Mesothelial cell of epicardium (in vitro differentiated cells): ENCODE measurements at regions not wholly inside any gene's neighbourhood (a gene's known extent, or its start where the extent isn't known, plus 50 kb on each side); places are given as distances from the start of the nearest gene placed in this dataset.

Experiments used
- DNase-seq, 2 experiments: peaks; one replicate each; pipeline ENCODE4 v3.0.0; 2021; ENCODE audit warnings: low spot score in 2 of 2; ENCODE audit not compliant: unreplicated experiment in 2 of 2
- H3K27ac Mint-ChIP-seq: 2 replicates; pipeline ENCODE4 v1.8.0; 2021; ENCODE audit warnings: mixed read lengths
- H3K27me3 Mint-ChIP-seq: 2 replicates; pipeline ENCODE4 v1.8.0; 2021; ENCODE audit warnings: low read depth, mixed read lengths
- H3K36me3 Mint-ChIP-seq: 2 replicates; pipeline ENCODE4 v1.8.0; 2021; ENCODE audit warnings: mixed read lengths
- H3K4me1 Mint-ChIP-seq: 2 replicates; pipeline ENCODE4 v1.8.0; 2021; ENCODE audit warnings: mixed read lengths
- H3K4me3 Mint-ChIP-seq: 2 replicates; pipeline ENCODE4 v1.8.0; 2021; ENCODE audit warnings: mild to moderate bottlenecking, moderate library complexity, mixed read lengths
- H3K9me3 Mint-ChIP-seq: 2 replicates; pipeline ENCODE4 v1.8.0; 2021; ENCODE audit warnings: mixed read lengths
- TF ChIP-seq, protein P1 (sequence below): fragments of 200-600 bp; sonication (generic); IDR thresholded peaks from one replicate; pipeline ENCODE4 v1.5.0; 2021; ENCODE audit warnings: antibody characterized with exemption; ENCODE audit not compliant: unreplicated experiment

DNA sequence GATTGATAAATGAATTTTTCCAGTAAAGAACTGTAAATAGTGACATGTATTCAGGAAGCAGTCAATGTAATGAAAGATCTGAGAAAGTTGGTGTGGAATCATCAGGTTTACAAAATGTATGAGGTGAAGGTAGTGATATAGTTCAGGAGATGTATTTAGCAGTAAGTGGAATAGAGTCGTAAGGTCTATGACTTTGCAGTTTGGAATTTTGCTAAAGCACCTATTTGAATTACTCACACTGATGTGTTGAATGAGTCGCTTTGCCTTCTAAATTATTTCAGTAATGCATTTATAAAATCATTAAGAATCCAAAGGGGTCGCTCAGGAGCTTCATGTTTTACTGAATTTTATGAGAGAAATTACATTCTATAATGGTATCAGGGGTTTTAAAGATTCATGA, 713.7 kb downstream of the DSC3 start:
- H3K27me3 Mint-ChIP-seq = no peaks in the 10 kb centered on the region
- H3K36me3 Mint-ChIP-seq = no peaks in the 10 kb centered on the region

DNA sequence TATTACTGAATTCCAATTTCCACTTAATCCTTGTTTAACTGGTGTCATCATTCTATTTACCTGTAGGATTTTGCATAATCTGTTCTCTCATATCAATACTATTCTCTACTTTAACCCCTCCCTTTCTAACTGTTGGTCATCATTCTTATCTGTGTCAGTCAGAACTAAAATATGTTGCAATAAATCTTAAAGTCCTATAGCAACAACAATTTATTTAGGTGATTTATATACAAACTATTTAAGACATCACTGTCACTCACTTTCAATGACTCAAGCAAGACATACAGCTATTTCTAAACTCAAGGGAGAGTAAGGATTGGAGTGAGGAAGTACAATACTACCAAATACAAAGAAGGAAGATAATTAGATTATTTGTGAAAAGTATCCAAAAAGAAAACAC, 740.4 kb downstream of the DSC3 start:
- TF ChIP-seq, protein P1, sequence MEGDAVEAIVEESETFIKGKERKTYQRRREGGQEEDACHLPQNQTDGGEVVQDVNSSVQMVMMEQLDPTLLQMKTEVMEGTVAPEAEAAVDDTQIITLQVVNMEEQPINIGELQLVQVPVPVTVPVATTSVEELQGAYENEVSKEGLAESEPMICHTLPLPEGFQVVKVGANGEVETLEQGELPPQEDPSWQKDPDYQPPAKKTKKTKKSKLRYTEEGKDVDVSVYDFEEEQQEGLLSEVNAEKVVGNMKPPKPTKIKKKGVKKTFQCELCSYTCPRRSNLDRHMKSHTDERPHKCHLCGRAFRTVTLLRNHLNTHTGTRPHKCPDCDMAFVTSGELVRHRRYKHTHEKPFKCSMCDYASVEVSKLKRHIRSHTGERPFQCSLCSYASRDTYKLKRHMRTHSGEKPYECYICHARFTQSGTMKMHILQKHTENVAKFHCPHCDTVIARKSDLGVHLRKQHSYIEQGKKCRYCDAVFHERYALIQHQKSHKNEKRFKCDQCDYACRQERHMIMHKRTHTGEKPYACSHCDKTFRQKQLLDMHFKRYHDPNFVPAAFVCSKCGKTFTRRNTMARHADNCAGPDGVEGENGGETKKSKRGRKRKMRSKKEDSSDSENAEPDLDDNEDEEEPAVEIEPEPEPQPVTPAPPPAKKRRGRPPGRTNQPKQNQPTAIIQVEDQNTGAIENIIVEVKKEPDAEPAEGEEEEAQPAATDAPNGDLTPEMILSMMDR = no peak
- Mint-ChIP-seq H3K27me3 (no peaks in the 10 kb centered on the region), H3K36me3 (no peaks in the 10 kb centered on the region), H3K4me1 (peaks cover 16% of the 10 kb centered on the region), H3K9me3 (peaks cover 2% of the 10 kb centered on the region), H3K27ac (no peak overlapping the region), H3K4me3 (no peak overlapping the region)
- DNase-seq = no peak

More for the DNA sequence above, 713.7 kb downstream of the DSC3 start:
- Mint-ChIP-seq H3K9me3 (peaks cover 4% of the 10 kb centered on the region), H3K27ac (no peak overlapping the region), H3K4me1 (peaks cover 3% of the 10 kb centered on the region), H3K4me3 (no peak overlapping the region)
- no peak for DNase-seq
- TF ChIP-seq, protein P1 = no peak

DNA sequence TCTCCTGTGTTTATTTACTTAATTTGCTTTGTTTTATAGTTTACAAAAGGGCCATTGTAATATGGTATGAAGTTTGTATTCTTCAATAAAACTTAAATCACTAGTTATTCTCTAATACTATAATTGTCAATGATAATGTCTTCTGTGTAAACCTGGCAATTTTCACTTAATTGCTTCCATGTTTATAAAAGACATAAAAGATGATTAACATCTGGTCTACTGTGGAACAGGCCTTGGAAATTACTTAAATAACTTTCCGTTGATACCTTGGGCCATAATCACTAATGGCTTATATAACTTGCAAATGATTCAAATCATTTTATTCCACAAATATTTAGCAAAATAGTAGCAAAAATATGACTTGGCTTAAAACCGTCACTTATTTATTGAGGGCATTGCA, 743.8 kb downstream of the DSC3 start:
- peaks cover 9% of the 10 kb centered on the region for H3K4me1 Mint-ChIP-seq
- DNase-seq = no peak
- TF ChIP-seq, protein P1 = no peak

DNA sequence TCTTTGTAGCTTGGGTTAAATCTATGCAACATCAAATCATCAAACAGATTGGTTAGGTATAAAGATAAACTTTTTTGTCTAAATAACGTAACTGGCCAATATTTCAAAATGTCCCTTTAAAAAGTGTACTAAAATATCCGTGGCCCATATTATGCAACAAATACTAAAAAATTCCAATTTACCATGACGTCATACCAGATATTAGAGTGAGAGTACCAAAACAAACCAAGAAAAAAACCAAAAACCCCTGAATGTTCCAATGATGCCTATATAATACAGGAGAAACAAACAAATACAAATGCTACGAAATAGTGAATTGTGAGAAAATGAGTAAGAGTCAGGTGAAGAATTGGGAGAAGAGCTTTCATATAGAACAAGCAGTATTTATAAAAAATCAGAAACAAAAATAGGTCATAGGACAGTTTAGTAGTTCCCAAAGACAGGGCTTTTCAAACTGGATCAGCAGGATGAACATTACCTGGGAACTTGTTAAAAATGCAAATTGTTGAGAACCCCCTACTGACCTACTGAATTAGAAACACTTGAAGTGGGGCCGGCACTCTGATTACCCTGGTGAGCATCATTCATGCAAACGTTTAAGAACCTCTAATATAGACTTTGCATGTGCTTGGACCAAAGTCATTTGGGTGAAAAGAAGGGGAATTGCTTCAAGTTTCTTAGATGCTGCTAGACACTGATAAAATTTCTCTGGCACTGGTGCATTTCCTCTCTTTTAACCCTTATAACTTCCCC, 753.7 kb downstream of the DSC3 start:
- Mint-ChIP-seq H3K27me3 (no peaks in the 10 kb centered on the region), H3K27ac (no peak overlapping the region), H3K36me3 (no peaks in the 10 kb centered on the region), H3K9me3 (peaks cover 3% of the 10 kb centered on the region), H3K4me3 (no peak overlapping the region), H3K4me1 (peaks cover 5% of the 10 kb centered on the region)
- TF ChIP-seq, protein P1 = no peak
- DNase-seq = no peak

More for the DNA sequence above, 743.8 kb downstream of the DSC3 start:
- Mint-ChIP-seq H3K27me3 (no peaks in the 10 kb centered on the region), H3K27ac (no peak overlapping the region), H3K4me3 (no peak overlapping the region), H3K9me3 (peaks cover 16% of the 10 kb centered on the region), H3K36me3 (peaks cover 2% of the 10 kb centered on the region)

DNA sequence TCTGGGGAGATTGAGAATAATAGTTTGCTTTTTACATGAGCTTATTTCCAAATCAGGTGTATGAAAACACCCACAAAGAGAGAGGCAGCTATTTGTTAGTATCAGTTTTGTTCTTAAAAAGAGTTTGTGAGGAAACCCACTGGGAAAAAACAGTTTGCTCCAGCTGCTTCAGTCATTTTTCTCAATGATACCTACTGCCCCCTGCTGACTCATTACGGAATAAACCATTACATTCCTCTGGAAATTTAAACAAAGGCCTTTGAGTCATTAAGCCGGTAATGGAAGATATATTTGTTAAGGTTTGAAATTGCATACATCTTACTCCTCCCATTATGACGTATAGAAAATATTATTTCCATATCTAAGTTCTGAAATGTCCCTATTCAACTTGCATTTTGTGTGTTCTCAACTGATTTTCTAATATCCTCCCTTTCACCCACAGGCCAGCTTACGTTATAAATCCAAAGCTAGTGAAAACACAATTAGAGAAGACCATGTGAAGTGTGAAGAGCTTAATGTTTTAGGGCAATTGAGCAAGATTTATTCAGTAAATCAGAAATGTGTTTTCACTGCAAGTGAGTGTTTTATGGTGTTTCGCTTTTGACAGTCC, 761.6 kb downstream of the DSC3 start:
- Mint-ChIP-seq H3K27ac (no peak overlapping the region), H3K4me1 (peaks cover 11% of the 10 kb centered on the region), H3K4me3 (no peak overlapping the region), H3K9me3 (no peaks in the 10 kb centered on the region), H3K27me3 (no peaks in the 10 kb centered on the region), H3K36me3 (no peaks in the 10 kb centered on the region)
- TF ChIP-seq, protein P1 = peak; percentile 86
- DNase-seq = no peak
